Uterus (tissue), 3 donors: ENCODE measurements at regions not wholly inside any gene's neighbourhood (a gene's known extent, or its start where the extent isn't known, plus 50 kb on each side); places are given as distances from the start of the nearest gene placed in this dataset.
"Not testable (repeated sequence)": the region's sequence is repeated elsewhere in the genome, so short reads cannot be mapped to it uniquely, and the experiment has no call there.

Source experiments
- DNase-seq, 2 donors: peaks; one replicate each; pipeline ENCODE4 v3.0.0-alpha.2; 2019 to 2020
- H3K27ac ChIP-seq, 2 donors: fragments of 200-600 bp; sonication (generic); 1 replicate in 1 of 2; 2 replicates in 1 of 2; pipeline ENCODE4 v1.5.1; 2016 to 2018
- H3K27me3 ChIP-seq, 2 donors: fragments of 200-600 bp; sonication (generic); one replicate each; pipeline ENCODE4 v1.5.1; 2018 to 2019; ENCODE audit warnings: control low read depth in 1 of 2
- H3K36me3 ChIP-seq, 2 donors: fragments of 200-600 bp; sonication (generic); one replicate each; pipeline ENCODE4 v1.5.1; 2019; ENCODE audit warnings: control low read depth in 1 of 2
- H3K4me1 ChIP-seq, 2 donors: fragments of 200-600 bp; sonication (generic); one replicate each; pipeline ENCODE4 v1.5.1; 2018 to 2019; ENCODE audit warnings: control low read depth in 1 of 2
- H3K4me3 ChIP-seq, 2 donors: fragments of 200-600 bp; sonication (generic); 1 replicate in 1 of 2; 2 replicates in 1 of 2; pipeline ENCODE4 v1.5.1; 2018 to 2019; ENCODE audit warnings: mild to moderate bottlenecking in 1 of 2
- H3K9me3 ChIP-seq, 2 donors: fragments of 200-600 bp; sonication (generic); one replicate each; pipeline ENCODE4 v1.5.1; 2019; ENCODE audit warnings: control low read depth in 1 of 2
- POLR2A ChIP-seq, 2 donors: fragments of 450-650 bp; IDR thresholded peaks; one replicate each; pipeline ENCODE4 v1.6.1; 2016; ENCODE audit warnings: antibody characterized with exemption in 2 of 2, mild to moderate bottlenecking in 1 of 2, moderate library complexity in 1 of 2
- intact Hi-C: fragments of 100-400 bp; cut with DNase I; formaldehyde crosslinking; loops from one replicate; pipeline ENCODE4 v1.15.1; 2023; ENCODE audit warnings: low total_unique reads
- TF ChIP-seq, protein P1 (sequence below), 4 experiments: fragments of 200-600 bp in 2 of 4; fragments of 450-650 bp in 2 of 4; sonication (generic) in 2 of 4; IDR thresholded peaks; one replicate each; pipeline ENCODE4 v1.5.1; 2016 to 2019; ENCODE audit warnings: antibody characterized with exemption in 4 of 4, mild to moderate bottlenecking in 2 of 4, moderate library complexity in 1 of 4
- donor health status: DM: yes; HTN: yes; CAD: no.

GRCh38 chr3:177657243-177657642, 460.0 kb upstream of the TBL1XR1 start:
- H3K4me1 ChIP-seq, result no peaks in the 10 kb centered on the region
- TF ChIP-seq POLR2A (IDR thresholded peaks at IDR 0.05), result no peak
- TF ChIP-seq, protein P1, sequence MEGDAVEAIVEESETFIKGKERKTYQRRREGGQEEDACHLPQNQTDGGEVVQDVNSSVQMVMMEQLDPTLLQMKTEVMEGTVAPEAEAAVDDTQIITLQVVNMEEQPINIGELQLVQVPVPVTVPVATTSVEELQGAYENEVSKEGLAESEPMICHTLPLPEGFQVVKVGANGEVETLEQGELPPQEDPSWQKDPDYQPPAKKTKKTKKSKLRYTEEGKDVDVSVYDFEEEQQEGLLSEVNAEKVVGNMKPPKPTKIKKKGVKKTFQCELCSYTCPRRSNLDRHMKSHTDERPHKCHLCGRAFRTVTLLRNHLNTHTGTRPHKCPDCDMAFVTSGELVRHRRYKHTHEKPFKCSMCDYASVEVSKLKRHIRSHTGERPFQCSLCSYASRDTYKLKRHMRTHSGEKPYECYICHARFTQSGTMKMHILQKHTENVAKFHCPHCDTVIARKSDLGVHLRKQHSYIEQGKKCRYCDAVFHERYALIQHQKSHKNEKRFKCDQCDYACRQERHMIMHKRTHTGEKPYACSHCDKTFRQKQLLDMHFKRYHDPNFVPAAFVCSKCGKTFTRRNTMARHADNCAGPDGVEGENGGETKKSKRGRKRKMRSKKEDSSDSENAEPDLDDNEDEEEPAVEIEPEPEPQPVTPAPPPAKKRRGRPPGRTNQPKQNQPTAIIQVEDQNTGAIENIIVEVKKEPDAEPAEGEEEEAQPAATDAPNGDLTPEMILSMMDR (IDR thresholded peaks at IDR 0.05), result no peak
- H3K36me3 ChIP-seq, result no peaks in the 10 kb centered on the region
- no peaks in the 10 kb centered on the region for H3K9me3 ChIP-seq
- no peak overlapping the region for H3K4me3 ChIP-seq
- H3K27ac ChIP-seq, result no peak overlapping the region
- intact Hi-C loops, result no loop called here
- no peak for DNase-seq
- H3K27me3 ChIP-seq, result no peaks in the 10 kb centered on the region

GRCh38 chr3:177658354-177658753, 461.1 kb upstream of the TBL1XR1 start:
- intact Hi-C loops, result no loop called here
- TF ChIP-seq POLR2A (IDR thresholded peaks at IDR 0.05), result no peak
- TF ChIP-seq, protein P1 (IDR thresholded peaks at IDR 0.05), result no peak

DNA sequence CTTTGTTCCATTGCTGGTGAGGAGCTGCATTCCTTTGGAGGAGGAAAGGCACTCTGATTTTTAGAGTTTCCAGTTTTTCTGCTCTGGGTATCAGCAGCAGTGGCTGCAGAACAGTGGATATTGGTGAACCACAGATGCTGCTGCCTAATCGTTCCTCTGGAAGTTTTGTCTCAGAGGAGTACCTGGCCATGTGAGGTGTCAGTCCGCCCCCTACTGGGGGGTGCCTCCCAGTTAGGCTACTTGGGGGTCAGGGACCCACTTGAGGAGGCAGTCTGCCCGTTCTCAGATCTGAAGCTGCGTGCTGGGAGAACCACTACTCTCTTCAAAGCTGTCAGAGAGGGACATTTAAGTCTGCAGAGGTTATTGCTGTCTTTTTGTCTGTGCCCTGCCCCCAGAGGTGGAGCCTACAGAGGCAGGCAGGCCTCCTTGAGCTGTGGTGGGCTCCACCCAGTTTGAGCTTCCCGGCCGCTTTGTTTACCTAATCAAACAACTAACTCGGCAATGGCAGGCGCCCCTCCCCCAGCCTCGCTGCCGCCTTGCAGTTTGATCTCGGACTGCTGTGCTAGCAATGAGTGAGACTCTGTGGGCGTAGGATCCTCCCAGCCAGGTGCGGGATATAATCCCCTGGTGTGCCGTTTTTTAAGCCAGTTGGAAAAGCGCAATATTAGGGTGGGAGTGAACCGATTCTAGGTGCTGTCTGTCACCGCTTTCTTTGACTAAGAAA, 467.3 kb upstream of the TBL1XR1 start:
- DNase-seq, H3K27me3 ChIP-seq, H3K4me3 ChIP-seq, H3K9me3 ChIP-seq, H3K36me3 ChIP-seq, H3K4me1 ChIP-seq, H3K27ac ChIP-seq, intact Hi-C loops: not testable (repeated sequence)

More at GRCh38 chr3:177658354-177658753, 461.1 kb upstream of the TBL1XR1 start:
- no peak overlapping the region for H3K27ac ChIP-seq
- no peaks in the 10 kb centered on the region for H3K27me3 ChIP-seq
- no peaks in the 10 kb centered on the region for H3K9me3 ChIP-seq
- H3K4me3 ChIP-seq, result no peak overlapping the region
- no peak for DNase-seq
- no peaks in the 10 kb centered on the region for H3K4me1 ChIP-seq
- no peaks in the 10 kb centered on the region for H3K36me3 ChIP-seq

GRCh38 chr3:177665122-177665808, 468.0 kb upstream of the TBL1XR1 start:
- TF ChIP-seq, protein P1 (IDR thresholded peaks at IDR 0.05), result no peak
- no peak for TF ChIP-seq POLR2A (IDR thresholded peaks at IDR 0.05)
- no peaks in the 10 kb centered on the region for H3K36me3 ChIP-seq
- no peak overlapping the region for H3K4me3 ChIP-seq
- no peaks in the 10 kb centered on the region for H3K4me1 ChIP-seq
- intact Hi-C loops, result no loop called here
- no peaks in the 10 kb centered on the region for H3K27me3 ChIP-seq
- no peak for DNase-seq
- H3K9me3 ChIP-seq, result no peaks in the 10 kb centered on the region
- H3K27ac ChIP-seq, result no peak overlapping the region

DNA sequence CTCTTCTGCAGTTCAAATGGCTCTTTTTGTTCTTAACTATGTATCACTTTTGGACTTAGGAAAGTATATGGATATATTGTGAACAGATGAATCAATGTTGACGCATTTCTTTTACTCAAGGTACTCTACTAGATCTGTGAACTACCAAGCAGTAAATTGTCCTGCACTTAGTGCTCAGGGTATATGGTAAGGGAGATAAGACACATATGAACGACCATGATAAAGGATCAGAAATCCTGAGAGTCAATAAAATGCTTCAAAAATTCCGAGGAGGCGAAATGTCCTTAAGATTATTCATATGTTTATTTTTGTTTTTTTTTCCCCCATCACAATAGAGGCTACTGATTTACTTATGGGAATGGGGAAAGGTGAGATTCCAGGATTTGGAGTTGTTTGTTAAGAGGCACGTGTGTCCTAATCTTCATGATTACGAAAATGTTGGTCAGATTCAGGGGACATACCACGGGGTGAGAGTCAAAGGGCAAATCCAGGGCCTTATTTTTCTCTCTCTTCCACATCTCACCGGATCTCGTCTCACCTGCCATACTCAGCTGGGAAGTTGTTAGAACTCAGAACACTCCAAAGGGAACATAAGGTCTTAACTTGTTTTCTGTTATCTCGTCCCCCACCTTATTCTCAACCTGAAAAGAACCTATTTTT, 475.1 kb upstream of the TBL1XR1 start:
- H3K27ac ChIP-seq, result no peak overlapping the region
- DNase-seq, result no peak
- TF ChIP-seq, protein P1 (IDR thresholded peaks at IDR 0.05), result no peak
- no peak for TF ChIP-seq POLR2A (IDR thresholded peaks at IDR 0.05)
- H3K27me3 ChIP-seq, result no peaks in the 10 kb centered on the region
- H3K9me3 ChIP-seq, result no peaks in the 10 kb centered on the region
- intact Hi-C loops, result no loop called here
- H3K4me3 ChIP-seq, result no peak overlapping the region
- H3K4me1 ChIP-seq, result no peaks in the 10 kb centered on the region
- H3K36me3 ChIP-seq, result no peaks in the 10 kb centered on the region
